HK-2 (cell line): ENCODE measurements at regions not wholly inside any gene's neighbourhood (a gene's known extent, or its start where the extent isn't known, plus 50 kb on each side); places are given as distances from the start of the nearest gene placed in this dataset.
"Not testable (repeated sequence)": the region's sequence is repeated elsewhere in the genome, so short reads cannot be mapped to it uniquely, and the experiment has no call there.

Experiments used
- DNase-seq: peaks from one replicate; pipeline ENCODE4 v3.0.0-alpha.2; 2018; ENCODE audit not compliant: unreplicated experiment

DNA sequence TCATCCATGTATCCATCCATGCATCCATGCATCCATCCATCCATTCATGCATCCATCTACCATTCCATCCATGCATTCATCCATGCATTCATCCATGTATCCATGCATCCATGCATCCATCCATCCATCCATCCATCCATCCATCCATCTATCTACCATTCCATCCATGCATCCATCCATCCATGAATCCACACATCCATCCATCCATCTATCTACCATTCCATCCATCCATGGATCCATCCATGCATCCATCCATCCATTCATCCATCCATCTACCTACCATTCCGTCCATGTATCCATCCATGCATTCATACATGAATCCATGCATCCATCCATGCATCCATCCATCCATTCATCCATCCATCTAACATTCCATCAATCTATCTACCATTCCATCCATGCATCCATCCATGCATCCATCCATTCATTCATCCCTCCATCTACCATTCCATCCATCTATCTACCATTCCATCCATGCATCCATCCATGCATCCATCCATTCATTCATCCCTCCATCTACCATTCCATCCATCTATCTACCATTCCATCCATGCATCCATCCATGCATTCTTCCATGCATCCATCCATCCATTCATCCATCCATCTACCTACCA is 257.2 kb downstream of the CRLF2 start:
- not testable (repeated sequence) for DNase-seq

DNA sequence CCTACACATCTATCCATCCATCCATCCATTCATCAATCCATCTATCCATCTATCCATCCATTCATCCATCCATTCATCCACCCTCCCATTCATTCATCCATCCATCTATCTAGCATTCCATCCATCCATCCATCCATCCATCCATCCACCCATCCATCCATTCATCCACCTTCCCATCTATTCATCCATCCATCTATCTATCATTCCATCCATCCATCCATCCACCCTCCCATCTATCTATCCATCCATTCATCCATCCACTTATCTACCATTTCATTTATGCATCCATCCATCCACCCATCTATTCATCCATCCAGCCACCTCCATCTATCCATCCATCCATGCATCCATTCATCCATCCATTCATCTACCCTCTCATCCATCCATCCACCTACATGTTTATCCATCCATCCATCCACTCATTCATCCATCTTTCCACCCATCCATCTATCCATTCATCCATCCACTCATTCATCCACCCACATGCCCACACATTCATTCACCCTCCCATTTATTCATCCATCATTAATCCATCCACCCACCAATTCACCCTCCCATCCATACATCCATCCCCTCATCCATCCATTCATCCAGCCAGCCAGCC is 258.5 kb downstream of the CRLF2 start:
- DNase-seq, result no peak

DNA sequence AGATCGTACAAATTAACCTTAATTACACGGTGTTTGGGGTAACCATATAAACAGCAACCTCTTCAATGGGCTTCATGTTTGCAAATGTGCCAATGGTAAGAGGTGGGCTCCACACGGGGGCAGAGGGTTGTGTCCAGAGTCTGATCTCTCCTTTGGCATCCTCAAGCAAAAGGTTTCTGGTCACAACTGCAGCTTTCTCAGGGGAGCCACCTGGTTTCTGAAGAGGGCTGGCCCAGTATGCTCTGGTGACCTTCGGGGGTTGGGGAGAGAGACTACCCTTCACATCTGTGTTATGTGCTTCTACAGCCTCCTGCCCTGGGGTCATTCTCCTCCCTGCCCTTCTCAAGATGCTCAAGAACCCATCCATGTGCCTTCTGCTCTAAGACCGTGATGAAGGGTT is 259.6 kb downstream of the CRLF2 start:
- DNase-seq, result no peak

DNA sequence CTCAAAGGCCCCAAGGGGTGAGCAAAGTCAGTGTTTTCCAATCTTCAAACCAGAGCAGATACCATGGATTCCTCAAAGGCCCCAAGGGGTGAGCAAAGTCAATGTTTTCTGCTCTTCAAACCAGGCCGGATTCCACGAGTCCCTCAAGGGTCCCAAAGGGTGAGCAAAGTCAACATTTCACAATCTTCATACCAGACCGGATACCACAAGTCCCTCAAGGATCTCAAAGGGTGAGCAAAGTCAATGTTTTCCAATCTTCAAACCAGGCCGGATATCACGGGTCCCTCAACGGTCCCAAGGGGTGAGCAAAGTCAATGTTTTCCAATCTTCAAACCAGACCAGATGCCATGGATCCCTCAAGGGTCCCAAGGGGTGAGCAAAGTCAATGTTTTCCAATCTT is 265.2 kb downstream of the CRLF2 start:
- DNase-seq, result not testable (repeated sequence)

DNA sequence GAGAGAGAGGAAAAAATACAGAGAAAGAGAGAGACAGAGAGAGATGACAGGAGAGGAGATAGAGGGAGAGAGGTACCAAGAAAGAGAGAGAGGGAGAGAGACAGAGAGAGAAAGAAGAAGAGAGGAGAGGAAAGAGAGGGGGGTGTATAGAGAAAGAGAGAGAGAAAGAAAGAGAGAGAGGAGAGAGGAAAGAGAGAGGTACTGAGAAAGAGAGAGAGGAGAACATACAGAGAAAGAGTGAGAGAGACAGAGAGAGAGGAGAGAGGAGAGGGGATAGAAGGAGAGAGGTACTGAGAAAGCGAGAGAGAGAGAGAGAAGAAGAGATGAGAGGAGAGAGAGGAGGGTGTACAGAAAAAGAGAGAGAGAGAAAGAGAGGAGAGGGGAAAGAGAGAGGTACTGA is 269.4 kb downstream of the CRLF2 start:
- no peak for DNase-seq

DNA sequence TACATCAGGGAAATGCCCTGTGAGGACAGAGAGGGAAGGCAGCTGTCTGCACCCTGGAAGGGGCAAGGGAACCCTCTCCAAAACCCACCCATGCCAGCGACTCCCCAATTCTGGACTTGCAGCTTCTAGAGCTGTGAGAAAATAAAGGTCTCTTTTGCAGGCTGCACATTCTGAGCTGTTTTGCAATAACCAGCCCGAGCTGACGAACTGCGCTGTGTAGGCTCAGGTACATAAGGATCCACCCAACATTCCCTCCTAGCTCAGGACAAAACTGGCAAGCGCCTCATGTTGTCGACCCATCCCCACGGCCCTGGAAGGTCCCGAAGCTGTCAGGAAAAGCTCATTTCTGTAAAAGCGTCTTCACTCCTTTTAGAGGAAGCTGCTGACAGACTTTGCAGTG is 271.8 kb downstream of the CRLF2 start:
- DNase-seq, result no peak

DNA sequence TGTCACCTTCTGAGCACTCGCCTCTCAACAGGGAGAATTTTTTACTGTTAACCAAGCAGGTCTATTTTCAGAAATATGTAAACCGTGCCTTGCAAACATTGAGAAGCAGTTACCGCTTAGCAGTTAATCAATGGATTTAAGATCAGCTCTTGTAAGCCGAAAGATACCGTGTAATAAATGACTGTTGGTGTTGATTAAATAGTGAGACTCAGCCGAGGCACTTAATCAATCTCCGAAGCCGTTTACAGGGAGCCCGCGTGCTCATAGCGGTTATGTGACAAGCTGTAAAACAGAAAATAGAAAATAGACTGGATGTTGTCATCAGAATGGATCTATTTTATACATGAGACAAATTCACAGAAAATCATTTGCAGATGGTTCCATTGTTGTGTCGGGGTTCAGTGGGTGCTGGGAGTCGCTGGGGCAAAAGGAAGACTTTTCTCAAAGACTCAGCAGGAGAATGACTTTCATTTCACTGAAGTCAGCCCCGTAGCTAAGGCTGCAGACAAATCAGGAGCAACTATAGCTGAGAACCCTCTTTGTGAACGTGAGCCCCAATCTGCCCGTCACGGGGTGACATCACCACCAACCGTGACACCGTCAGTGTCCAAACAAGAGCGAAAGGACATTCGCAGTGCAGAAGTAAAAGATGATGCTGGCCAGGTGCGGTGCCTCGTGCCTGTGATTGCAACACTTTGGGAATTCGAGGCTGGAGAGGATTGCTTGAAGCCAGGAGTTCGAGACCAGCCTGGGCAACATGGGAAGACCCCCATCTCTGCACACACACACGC is 275.3 kb downstream of the CRLF2 start:
- no peak for DNase-seq

DNA sequence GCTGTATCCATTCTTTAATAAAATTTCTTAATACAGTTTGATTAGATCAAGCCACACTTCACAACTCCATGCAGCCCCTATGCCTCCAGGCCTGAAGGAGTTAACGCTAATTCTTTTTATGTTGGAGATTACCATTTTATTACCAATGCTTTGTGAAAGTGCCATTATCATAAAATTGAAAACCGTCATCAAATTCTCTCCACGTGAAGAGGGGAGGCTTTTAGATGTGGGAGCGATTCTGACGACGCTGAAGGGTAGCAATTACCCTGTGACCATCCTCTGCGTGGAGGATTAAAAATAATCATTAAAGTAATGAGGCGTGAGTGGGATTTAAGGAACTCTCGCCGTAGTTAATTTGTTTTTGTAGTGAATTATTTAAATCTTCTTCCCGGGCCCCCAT is 278.8 kb downstream of the CRLF2 start:
- no peak for DNase-seq

DNA sequence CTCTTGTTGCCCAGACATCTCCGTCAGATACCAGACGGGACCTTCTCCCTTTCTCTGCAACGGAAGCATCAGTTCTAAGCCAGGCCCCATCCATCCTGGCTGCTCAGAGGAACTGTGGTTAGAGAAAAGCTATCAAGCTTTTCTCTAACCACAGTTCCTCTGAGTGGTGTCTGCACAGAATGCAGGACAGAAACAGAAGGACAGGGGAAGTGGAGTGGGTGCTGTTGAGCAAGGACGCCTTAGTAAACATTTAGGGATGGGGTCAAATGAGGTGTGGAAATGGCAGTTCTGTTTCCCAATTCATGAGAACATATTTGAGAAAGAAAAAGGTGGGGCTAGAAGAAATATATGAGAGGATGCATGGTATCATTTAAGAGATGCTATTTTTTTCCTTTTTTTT is 283.8 kb downstream of the CRLF2 start:
- no peak for DNase-seq

DNA sequence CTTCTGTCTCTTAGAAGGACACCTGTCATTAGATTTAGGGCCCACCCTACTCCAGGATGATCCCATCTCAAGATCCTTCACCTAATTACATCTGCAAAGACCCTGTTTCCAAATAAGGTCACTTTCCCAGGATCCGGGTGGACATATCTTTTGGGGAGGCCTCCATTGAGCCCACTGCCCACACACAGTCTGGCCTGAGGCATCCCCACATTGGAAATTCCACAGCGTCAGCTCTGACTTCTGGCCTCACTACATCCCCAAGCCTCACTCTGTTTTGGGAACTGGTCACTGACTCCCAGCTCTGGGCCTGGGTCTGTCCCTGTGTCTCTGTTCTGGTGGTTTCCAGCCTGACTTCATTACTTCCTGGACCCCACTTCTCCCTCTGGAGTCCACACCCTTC is 285.5 kb downstream of the CRLF2 start:
- no peak for DNase-seq

DNA sequence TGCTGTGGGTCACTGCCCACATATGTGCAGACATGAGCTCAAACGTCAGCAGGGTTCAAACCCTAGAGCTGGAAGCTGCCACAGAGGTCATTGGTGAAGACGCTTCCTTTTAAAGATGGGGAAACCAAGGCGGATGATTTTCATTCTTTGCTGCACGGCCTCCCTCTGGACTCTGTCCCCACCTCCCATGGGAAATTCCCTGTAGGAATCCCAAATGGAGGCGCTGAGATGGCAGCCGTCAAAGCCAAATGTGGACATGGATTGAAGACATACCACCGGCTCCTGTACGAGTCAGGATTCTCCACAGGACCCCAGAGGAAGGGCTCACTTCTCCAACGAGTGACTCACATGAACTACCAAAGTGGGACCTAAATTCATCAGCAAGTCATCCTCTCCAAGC is 286.4 kb downstream of the CRLF2 start:
- DNase-seq, result no peak

DNA sequence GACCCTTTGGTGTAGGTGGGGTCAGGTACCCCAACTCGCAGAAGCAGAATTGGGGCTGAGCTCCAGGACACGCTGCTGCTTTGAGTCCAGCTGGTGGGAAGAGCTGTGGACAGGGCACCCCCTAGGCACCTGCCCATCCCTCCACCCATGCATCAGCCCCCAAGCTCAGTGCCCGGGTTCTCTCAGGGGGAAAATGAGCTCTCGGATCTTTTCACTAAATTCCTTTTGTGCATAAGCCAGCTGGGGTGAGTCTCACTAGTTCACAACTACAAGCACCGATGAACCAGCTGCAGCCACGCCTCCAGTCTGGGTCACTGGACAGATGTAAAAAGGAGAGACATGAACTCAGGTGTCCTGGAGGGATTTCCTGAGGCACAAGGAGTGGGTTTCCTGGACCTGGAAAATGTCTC is 286.8 kb downstream of the CRLF2 start:
- no peak for DNase-seq

DNA sequence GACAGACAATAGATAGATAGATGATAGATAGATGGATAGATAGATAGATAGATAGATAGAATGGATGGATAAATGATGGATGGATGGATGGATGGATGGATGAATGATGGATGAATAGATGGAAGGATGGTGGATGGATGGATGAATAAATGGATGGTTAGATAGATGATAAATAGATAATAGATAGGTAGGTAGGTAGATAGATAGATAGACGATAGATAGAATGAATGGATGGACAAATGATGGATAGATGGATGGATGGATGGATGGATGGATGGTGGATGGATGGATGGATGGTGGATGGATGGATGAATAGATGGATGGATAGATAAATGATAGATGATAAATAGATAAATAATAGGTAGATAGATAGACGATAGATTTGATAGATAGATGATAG is 287.4 kb downstream of the CRLF2 start:
- DNase-seq, result no peak

DNA sequence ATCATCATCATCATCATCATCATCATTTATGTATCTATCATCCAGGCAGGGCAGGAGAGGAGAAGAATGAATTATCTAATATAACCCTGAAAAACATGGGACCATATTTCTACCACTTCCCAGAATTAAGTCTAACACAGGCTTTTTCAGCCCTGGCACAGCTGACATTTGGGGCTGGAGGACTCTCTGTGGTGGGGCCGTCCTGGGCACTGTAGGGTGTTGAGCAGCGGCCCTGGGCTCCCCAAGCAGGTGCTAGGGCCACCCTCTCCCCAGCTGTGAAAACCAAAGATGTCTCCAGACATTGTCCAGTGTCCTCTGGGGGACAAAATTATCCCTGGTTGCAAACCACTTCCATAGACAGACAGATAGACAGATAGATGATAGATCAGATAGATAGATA is 288.4 kb downstream of the CRLF2 start:
- no peak for DNase-seq

DNA sequence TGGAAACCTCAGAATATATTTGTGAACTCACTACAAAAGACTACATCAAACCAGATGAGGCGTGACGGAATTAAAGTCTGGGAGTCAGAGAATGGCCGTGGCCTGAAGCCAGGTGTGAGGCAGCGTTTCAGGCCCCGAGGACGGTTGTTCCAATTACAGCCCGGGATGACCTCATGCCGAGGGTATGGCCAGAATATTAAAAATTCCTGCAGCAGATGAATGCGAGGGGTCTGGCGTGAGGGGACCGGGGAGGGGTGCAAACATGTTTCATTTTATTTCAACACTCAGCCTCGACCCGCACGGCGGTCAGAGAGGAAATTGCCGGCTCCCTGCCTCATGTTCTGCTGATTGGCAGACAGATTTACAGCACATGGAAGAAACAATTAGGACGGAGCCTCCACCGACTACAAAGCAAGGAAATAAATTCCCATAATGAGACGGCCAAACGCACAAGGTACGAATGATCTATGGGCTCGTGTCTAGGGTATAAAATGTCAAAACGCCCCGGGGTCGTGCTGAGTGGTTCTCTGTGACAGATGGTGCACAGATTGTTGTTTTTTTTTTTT is 289.7 kb downstream of the SHOX start:
- peak; percentile 16 for DNase-seq

DNA sequence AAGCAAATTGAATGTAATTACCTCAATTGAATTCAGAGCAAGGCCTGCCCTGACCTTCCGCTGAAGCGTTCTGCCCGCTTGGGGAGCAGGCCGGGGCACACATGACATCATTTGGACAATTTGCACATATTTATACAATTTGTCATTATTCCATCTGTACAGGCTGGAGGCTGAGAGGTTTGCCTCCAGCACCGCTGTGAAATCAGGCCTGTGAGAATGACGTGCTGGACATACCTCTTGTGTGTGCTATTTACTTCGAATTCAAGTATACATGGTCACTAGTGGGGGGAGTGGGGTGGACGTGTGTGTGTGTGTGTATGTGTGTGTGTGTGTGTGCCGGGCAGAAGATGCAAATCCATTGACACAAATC is 285.6 kb downstream of the SHOX start:
- no peak for DNase-seq

DNA sequence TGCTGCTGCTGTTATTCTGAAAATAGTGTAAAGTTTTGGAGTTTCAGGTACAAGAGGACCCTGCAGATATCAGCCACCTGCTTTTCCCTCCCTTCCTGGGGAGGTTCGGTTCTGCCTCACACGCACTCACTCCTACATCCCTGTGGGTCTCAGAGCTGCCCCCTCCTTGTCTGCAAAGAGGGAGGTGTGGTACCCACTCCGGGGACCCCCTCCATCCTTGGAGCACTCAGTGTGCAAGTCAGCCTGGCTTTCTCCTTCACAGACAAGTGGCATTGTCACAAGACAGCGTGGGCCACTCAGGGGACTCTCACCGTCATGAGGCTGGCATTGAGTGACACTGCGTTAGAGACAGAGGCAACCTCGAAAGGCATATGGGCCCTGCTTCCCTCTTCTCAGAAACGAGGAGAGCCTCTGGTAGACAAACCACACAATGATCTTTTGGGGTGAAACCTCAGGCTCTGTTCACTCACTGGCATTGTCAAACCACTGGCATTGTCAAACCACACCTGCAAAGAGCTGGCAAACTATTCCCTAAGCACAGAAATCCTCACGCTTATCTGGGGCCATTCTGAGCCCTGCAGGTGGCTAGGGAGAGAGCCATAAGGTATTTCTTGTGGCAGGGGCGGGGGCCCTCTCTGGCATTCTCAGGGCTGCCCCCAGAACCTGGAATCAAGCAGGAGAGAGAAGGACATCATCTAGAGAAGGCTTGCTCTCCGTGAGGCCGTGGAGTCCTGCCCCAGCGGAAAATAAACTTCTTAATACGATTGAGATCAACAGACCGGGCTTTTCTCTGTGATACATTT is 285.0 kb downstream of the SHOX start:
- no peak for DNase-seq

DNA sequence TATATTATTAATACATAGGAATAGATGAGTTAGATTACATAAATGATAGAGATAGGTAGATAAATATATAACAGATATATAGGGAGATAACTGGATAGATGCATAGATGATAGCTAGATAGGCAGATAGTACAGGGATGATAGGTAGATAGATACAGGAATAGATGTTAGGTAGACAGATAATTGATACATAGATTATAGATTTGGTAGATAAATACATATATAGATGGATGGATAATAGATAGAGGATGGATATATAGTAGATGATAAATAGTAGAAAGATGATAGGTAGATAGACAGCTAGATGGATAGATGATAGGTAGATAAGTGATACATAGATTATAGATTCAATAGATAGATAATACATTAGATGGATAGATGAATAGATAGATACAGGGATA is 283.6 kb downstream of the SHOX start:
- no peak for DNase-seq

DNA sequence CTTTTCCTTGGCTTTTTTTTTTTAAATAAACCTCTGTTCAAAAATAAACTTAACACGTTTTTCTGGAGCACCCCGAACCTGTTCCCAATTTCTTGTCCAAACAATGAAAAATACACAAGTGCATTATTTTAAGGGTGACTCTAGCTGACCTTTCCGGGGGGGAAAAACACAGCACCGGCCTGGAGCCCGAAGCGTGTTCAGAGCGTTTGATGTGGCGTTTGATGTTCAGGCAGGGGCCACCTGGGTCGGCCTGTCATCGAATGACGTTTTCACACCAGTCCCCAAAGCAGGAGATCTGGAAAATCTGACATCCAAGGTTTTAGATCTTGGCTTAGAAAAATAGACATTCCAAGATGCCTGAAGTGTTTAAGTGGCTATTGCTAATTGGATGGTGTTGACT is 282.1 kb downstream of the SHOX start:
- no peak for DNase-seq

DNA sequence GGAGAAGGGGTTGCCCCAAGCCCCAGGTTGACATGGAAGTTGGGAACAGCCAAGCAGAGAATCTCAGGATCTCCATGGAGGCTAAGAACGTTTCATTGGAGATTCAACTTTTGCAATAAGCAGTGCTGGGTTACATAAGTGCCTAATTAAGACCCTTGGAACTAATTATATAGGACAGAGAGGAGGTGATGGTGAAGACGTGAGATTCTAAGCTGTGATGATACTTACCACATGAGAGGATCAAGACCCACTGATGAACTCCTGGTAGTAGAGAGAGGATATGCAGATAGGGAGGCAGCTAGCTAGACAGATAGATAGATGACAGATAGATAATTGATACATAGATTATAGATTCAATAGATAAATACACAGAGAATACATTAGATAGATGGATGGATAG is 278.5 kb downstream of the SHOX start:
- DNase-seq, result not testable (repeated sequence)

DNA sequence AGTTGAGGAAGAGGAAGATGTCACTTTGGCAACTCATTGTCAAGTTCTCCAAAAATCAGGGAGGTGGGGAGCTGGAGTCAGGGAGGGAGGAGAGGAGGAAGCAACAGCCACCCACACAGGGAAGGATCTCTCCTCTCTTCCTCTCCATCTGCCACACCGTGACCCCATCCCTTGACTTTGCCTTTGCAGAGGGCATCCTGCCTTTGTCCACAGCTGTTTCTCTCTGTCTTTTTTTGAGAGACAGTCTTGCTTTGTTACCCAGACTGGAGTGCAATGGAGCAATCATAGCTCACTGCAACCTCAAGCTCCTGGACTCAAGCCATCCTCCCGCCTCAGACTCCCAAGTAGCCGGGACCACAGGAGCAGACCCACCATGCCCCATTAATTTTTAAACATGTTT is 276.0 kb downstream of the SHOX start:
- DNase-seq, result no peak

DNA sequence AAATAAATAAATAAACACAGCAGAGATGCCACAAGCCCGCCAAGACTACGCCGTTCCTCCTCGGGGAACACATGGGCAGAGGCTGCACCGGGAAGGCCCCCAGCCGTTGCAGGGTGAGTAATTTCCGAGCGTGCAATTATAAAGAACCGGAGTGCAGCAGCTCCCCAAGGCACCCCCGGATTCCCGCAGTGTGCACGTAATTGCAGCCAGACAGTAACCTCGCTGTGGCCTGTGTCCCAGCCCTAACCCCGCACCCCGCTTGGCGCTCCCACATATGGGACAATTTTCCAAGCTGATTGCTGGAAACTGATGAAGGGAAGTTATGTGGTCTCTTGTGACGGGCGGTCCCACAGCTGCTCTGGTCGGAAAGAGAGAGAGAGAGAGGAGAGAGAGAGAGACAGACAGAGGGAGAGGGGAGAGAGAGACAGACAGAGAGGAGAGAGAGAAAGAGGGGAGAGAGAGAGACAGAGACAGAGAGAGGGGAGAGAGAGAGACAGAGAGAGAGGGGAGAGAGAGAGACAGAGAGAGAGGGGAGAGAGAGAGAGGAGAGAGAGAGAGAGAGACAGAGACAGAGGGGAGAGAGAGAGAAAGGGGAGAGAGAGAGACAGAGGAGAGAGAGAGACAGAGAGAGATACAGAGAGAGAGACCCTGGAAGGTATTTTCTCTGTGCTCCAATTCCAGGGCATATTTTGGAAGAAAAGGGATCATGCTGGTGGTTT is 275.4 kb downstream of the SHOX start:
- DNase-seq, result no peak
